Activated CD4-positive, alpha-beta T cell treated with anti-CD3 and anti-CD28 coated beads for 36 hours (primary cell): ENCODE measurements at regions not wholly inside any gene's neighbourhood (a gene's known extent, or its start where the extent isn't known, plus 50 kb on each side); places are given as distances from the start of the nearest gene placed in this dataset.

Experiments
- ATAC-seq: fragments of 200-7000 bp; cut with Tn5 transposase; one replicate; pipeline ENCODE4 v1.10.0; 2021; ENCODE audit warnings: mild to moderate bottlenecking, moderate library complexity
- CTCF ChIA-PET: fragments of 350-600 bp; sonication (Branson Sonifier 250); formaldehyde crosslinking; loops from one replicate; lab custom pipeline; 2021; ENCODE audit warnings: antibody characterized with exemption; lab: Charles Lee
- POLR2A ChIA-PET: fragments of 350-600 bp; sonication (Branson Sonifier 250); formaldehyde crosslinking; loops from one replicate; lab custom pipeline; 2021; ENCODE audit warnings: antibody characterized with exemption, inconsistent platforms; lab: Charles Lee
- DNase-seq: peaks from one replicate; pipeline ENCODE4 v3.0.0-alpha.2; 2020
- H3K27ac Mint-ChIP-seq: one replicate; pipeline ENCODE4 v1.8.0; 2021; ENCODE audit warnings: mixed read lengths
- H3K27me3 Mint-ChIP-seq: one replicate; pipeline ENCODE4 v1.8.0; 2021; ENCODE audit warnings: mixed read lengths
- H3K36me3 Mint-ChIP-seq: one replicate; pipeline ENCODE4 v1.8.0; 2021; ENCODE audit warnings: low read depth, mixed read lengths
- H3K4me1 Mint-ChIP-seq: one replicate; pipeline ENCODE4 v1.8.0; 2021; ENCODE audit warnings: mixed read lengths
- H3K4me3 Mint-ChIP-seq: one replicate; pipeline ENCODE4 v1.8.0; 2021; ENCODE audit warnings: mild to moderate bottlenecking, moderate library complexity, mixed read lengths
- H3K9me3 Mint-ChIP-seq: one replicate; pipeline ENCODE4 v1.8.0; 2021; ENCODE audit warnings: low read depth, mixed read lengths
- intact Hi-C, 2 experiments: fragments of 100-400 bp; cut with DNase I in 1 of 2; cut with micrococcal nuclease in 1 of 2; formaldehyde crosslinking; loops; one replicate each; pipeline versions ENCODE4 v1.14.2 to v1.15.1; 2022 to 2024; cut with DNase I, micrococcal nuclease

GRCh38 chr12:91379051-91379775 is 196.6 kb upstream of the DCN start:
- CTCF ChIA-PET, result interaction anchor here (0.9 kb wide), 1 partner anchor 1195 kb away, joined by 3 read pairs; no protein-coding TSS in a partner anchor
- POLR2A ChIA-PET, result no interaction called here
- Mint-ChIP-seq H3K4me3 (no peak overlapping the region), H3K27ac (no peak overlapping the region), H3K27me3 (peaks cover 3% of the 10 kb centered on the region), H3K36me3 (no peaks in the 10 kb centered on the region), H3K4me1 (peaks cover 7% of the 10 kb centered on the region), H3K9me3 (no peaks in the 10 kb centered on the region)
- ATAC-seq (no peak), DNase-seq (no peak)
- intact Hi-C loops, result no loop called here

DNA sequence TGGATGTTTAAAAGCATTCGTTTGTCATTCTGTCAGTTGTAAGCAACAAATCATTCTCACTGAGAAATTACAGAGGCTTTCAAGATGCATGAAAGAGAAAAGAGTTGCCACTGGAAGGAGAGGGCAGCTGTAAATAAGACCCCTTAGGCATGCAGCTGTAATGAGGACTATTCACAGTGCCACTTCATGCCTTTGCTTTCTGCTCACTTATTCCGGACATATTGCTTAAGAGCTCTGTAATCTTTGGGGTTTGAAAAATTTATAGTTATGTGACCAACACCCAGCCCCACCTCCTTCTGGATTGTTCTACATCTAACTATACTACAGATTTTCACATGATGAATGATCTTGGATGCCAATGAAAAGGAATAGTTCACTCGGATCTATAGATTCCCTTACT is 194.8 kb upstream of the DCN start:
- no peaks in the 10 kb centered on the region for H3K9me3 Mint-ChIP-seq

GRCh38 chr12:91373086-91373485 is 190.5 kb upstream of the DCN start:
- no peaks in the 10 kb centered on the region for H3K27me3 Mint-ChIP-seq
- no peak overlapping the region for H3K4me3 Mint-ChIP-seq
- no peaks in the 10 kb centered on the region for H3K36me3 Mint-ChIP-seq
- POLR2A ChIA-PET, result no interaction called here
- no peak for ATAC-seq
- no peak overlapping the region for H3K27ac Mint-ChIP-seq
- no peak for DNase-seq
- H3K4me1 Mint-ChIP-seq, result no peaks in the 10 kb centered on the region
- intact Hi-C loops, result no loop called here
- CTCF ChIA-PET, result interaction anchor here (0.7 to 2.2 kb wide), 3 partner anchors 9 to 27 kb away, joined by 3 to 13 read pairs (median 4); no protein-coding TSS in a partner anchor
- H3K9me3 Mint-ChIP-seq, result no peaks in the 10 kb centered on the region

More for the DNA sequence above, 194.8 kb upstream of the DCN start:
- no peak overlapping the region for H3K27ac Mint-ChIP-seq
- H3K36me3 Mint-ChIP-seq, result no peaks in the 10 kb centered on the region
- DNase-seq (no peak), ATAC-seq (no peak)
- ChIA-PET CTCF (interaction anchor here (0.6 to 1.0 kb wide), 2 partner anchors 99 to 1278 kb away, joined by 3 read pairs; no protein-coding TSS in a partner anchor), POLR2A (no interaction called here)
- peaks cover 3% of the 10 kb centered on the region for H3K27me3 Mint-ChIP-seq
- intact Hi-C loops, result no loop called here
- no peak overlapping the region for H3K4me3 Mint-ChIP-seq
- H3K4me1 Mint-ChIP-seq, result peaks cover 7% of the 10 kb centered on the region

- Mint-ChIP-seq H3K36me3 (no peaks in the 10 kb centered on the region), H3K9me3 (no peaks in the 10 kb centered on the region), H3K27me3 (no peaks in the 10 kb centered on the region), H3K4me3 (no peak overlapping the region), H3K4me1 (no peaks in the 10 kb centered on the region), H3K27ac (no peak overlapping the region)
- ChIA-PET CTCF (interaction anchor here (0.6 to 2.0 kb wide), 2 partner anchors 12 to 848 kb away, joined by 3 to 13 read pairs; no protein-coding TSS in a partner anchor), POLR2A (no interaction called here)
- intact Hi-C loops, result no loop called here
- DNase-seq (no peak), ATAC-seq (no peak)
Measured at GRCh38 chr12:91370086-91370868, 187.7 kb upstream of the DCN start.

- CTCF ChIA-PET, result interaction anchor here (1.2 kb wide), 1 partner anchor 13 kb away, joined by 3 read pairs; no protein-coding TSS in a partner anchor
- no peaks in the 10 kb centered on the region for H3K4me1 Mint-ChIP-seq
- DNase-seq (no peak), ATAC-seq (no peak)
- intact Hi-C loops, result no loop called here
- no peak overlapping the region for H3K27ac Mint-ChIP-seq
- no peaks in the 10 kb centered on the region for H3K27me3 Mint-ChIP-seq
- POLR2A ChIA-PET, result no interaction called here
- H3K36me3 Mint-ChIP-seq, result no peaks in the 10 kb centered on the region
- H3K9me3 Mint-ChIP-seq, result no peaks in the 10 kb centered on the region
- no peak overlapping the region for H3K4me3 Mint-ChIP-seq
Measured at GRCh38 chr12:91368613-91369012, 186.0 kb upstream of the DCN start.

GRCh38 chr12:91367234-91367849 is 184.7 kb upstream of the DCN start:
- Mint-ChIP-seq H3K4me3 (no peak overlapping the region), H3K27me3 (no peaks in the 10 kb centered on the region), H3K9me3 (no peaks in the 10 kb centered on the region), H3K4me1 (no peaks in the 10 kb centered on the region), H3K36me3 (no peaks in the 10 kb centered on the region), H3K27ac (no peak overlapping the region)
- CTCF ChIA-PET, result interaction anchor here (1.2 to 1.3 kb wide), 2 partner anchors 14 to 15 kb away, joined by 3 to 4 read pairs; no protein-coding TSS in a partner anchor
- POLR2A ChIA-PET, result no interaction called here
- ATAC-seq (no peak), DNase-seq (no peak)
- intact Hi-C loops, result no loop called here

DNA sequence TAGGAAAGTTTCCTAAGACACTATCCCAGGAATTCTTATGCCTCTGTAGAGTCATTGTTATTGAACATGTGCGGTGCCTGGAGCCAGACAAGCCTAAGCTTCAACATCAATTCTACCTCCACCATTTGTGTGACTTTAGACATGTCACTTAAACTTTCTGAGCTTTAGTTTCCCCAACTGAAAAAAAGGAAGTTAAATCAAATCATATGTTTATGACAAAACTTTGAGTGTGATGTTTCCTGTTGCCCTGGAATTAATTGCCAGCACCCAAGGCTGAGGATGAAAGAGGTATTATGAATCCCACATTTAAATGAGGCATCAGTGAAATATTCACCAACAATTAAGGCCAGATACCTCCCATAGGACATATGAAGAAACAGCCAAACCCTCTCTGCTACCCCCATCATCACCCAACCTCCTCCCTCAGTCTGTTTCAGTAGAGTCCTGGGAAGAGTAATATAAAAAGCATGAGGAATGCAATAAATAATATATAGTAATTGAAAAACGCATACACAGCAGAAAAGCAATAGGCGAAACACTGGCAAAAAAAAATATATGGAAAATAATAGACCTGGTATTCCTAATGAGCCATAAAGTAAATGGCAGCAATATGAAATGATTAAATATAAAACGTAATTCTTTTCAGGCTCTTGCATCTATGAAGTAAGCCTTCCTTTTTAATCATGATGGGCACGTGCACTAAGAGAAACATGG is 182.0 kb upstream of the DCN start:
- CTCF ChIA-PET, result interaction anchor here (0.6 to 1.7 kb wide), 5 partner anchors 9 to 1295 kb away, joined by 3 to 7 read pairs (median 3); no protein-coding TSS in a partner anchor
- ATAC-seq (no peak), DNase-seq (no peak)
- intact Hi-C loops, result loop anchor here (5.0 kb wide), 1 partner anchor 1208 kb away; no protein-coding TSS in a partner anchor
- Mint-ChIP-seq H3K4me3 (no peak overlapping the region), H3K36me3 (no peaks in the 10 kb centered on the region), H3K9me3 (no peaks in the 10 kb centered on the region), H3K27ac (no peak overlapping the region), H3K27me3 (no peaks in the 10 kb centered on the region), H3K4me1 (no peaks in the 10 kb centered on the region)
- POLR2A ChIA-PET, result no interaction called here

GRCh38 chr12:91361864-91362263 is 179.2 kb upstream of the DCN start:
- H3K27me3 Mint-ChIP-seq, result no peaks in the 10 kb centered on the region
- DNase-seq, result no peak
- H3K36me3 Mint-ChIP-seq, result no peaks in the 10 kb centered on the region
- POLR2A ChIA-PET, result no interaction called here
- no peaks in the 10 kb centered on the region for H3K9me3 Mint-ChIP-seq
- CTCF ChIA-PET, result interaction anchor here (0.7 to 1.1 kb wide), 6 partner anchors 12 to 1344 kb away, joined by 3 to 9 read pairs (median 3); no protein-coding TSS in a partner anchor
- H3K4me3 Mint-ChIP-seq, result no peak overlapping the region
- intact Hi-C loops, result loop anchor here (1.0 to 5.0 kb wide), 3 partner anchors 1210 to 1289 kb away; no protein-coding TSS in a partner anchor
- no peak overlapping the region for H3K27ac Mint-ChIP-seq
- H3K4me1 Mint-ChIP-seq, result no peaks in the 10 kb centered on the region
- ATAC-seq, result no peak

DNA sequence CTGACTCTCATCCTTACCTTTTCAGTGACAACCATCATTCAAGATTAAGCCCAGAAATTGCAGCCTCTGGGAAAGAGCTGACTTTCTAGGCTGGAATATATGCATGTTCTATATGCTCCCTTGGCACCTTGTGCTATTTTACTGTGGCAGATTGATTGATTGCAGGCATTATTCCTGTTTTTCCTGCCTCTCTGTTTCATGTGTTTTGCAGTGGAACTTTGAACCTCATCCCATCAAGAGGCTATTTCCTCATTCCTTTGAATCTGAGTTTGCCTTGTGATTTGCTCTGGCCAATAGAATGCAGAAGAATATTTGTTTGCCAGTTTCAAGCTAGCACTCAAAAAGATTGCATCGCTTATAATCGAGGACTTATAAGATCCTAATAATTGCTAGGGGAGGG is 174.8 kb upstream of the DCN start:
- intact Hi-C loops, result loop anchor here in 1 of 2 experiments (10.0 kb wide), 1 partner anchor 383 kb away; no protein-coding TSS in a partner anchor
- Mint-ChIP-seq H3K27ac (no peak overlapping the region), H3K9me3 (no peaks in the 10 kb centered on the region), H3K36me3 (no peaks in the 10 kb centered on the region), H3K4me1 (no peaks in the 10 kb centered on the region), H3K27me3 (peaks cover 7% of the 10 kb centered on the region), H3K4me3 (no peak overlapping the region)
- ATAC-seq (no peak), DNase-seq (no peak)
- CTCF ChIA-PET, result no interaction called here
- POLR2A ChIA-PET, result no interaction called here

DNA sequence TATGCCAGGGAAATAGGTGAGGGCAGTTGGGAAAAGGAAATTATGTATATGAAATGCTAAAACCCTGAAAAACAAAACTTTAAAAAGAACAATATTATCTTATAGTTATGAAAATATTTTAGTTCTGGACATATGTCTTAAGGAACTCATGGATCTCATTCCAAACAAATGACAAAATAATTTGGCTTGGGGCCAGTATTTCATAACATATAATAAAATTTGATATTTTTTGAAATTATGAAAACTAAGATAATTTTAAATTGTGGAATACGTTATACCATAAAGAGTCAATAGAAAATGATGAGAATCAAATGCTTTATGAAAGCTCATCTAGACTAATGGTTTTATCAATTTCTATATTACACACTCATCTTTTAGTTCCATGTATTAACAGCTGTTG is 173.8 kb upstream of the DCN start:
- Mint-ChIP-seq H3K4me3 (no peak overlapping the region), H3K27ac (no peak overlapping the region), H3K36me3 (no peaks in the 10 kb centered on the region), H3K9me3 (no peaks in the 10 kb centered on the region), H3K4me1 (no peaks in the 10 kb centered on the region), H3K27me3 (peaks cover 11% of the 10 kb centered on the region)
- ChIA-PET CTCF (interaction anchor here (1.6 to 2.0 kb wide), 2 partner anchors 9 to 378 kb away, joined by 5 to 7 read pairs; no protein-coding TSS in a partner anchor), POLR2A (no interaction called here)
- intact Hi-C loops, result loop anchor here in 1 of 2 experiments (10.0 kb wide), 1 partner anchor 382 kb away; no protein-coding TSS in a partner anchor
- ATAC-seq, result no peak
- no peak for DNase-seq
